Ovary (tissue), 3 donors: ENCODE measurements at regions not wholly inside any gene's neighbourhood (a gene's known extent, or its start where the extent isn't known, plus 50 kb on each side); places are given as distances from the start of the nearest gene placed in this dataset.

Experiments used
- EP300 ChIP-seq: sonication (generic); formaldehyde crosslinking; IDR thresholded peaks from one replicate; pipeline ENCODE4 v1.6.1; 2017; ENCODE audit warnings: antibody characterized with exemption
- POLR2A ChIP-seq: fragments of 450-650 bp; IDR thresholded peaks from one replicate; pipeline ENCODE4 v1.6.1; 2017; ENCODE audit warnings: antibody characterized with exemption, mild to moderate bottlenecking, moderate library complexity
- TF ChIP-seq, protein P1 (sequence below), 3 donors: fragments of 450-650 bp in 2 of 3; fragments of 200-600 bp in 1 of 3; IDR thresholded peaks; one replicate each; pipeline versions ENCODE4 v1.5.1 to v1.8.0; 2016 to 2022; ENCODE audit warnings: antibody characterized with exemption in 3 of 3, mild to moderate bottlenecking in 1 of 3
- donor health status: DM: no; HTN: no; CAD: no.

DNA sequence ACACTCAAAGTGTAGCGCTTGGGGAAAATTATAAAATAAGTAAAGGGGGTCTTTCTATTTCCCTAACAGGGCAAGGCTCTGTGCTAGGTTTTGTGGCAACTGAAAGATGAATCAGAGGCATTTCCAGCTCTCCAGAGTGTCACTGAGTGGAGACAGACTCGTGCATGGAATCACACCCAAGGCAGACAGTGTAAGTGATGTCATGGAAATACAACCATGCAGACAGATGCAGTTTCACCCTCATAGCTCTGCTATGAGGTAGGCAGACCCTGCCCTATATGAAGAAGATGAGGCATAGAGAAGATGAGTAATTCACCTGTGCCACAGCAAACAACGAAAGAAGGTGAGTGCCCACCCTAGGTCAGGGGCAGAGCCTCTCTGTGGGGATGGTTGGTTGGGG is 57.2 kb upstream of the PITRM1 start:
- TF ChIP-seq EP300 = no peak
- TF ChIP-seq POLR2A = no peak
- TF ChIP-seq, protein P1, sequence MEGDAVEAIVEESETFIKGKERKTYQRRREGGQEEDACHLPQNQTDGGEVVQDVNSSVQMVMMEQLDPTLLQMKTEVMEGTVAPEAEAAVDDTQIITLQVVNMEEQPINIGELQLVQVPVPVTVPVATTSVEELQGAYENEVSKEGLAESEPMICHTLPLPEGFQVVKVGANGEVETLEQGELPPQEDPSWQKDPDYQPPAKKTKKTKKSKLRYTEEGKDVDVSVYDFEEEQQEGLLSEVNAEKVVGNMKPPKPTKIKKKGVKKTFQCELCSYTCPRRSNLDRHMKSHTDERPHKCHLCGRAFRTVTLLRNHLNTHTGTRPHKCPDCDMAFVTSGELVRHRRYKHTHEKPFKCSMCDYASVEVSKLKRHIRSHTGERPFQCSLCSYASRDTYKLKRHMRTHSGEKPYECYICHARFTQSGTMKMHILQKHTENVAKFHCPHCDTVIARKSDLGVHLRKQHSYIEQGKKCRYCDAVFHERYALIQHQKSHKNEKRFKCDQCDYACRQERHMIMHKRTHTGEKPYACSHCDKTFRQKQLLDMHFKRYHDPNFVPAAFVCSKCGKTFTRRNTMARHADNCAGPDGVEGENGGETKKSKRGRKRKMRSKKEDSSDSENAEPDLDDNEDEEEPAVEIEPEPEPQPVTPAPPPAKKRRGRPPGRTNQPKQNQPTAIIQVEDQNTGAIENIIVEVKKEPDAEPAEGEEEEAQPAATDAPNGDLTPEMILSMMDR (IDR thresholded peaks at IDR 0.05) = no peak
